Brain microvascular endothelial cell (primary cell): ENCODE measurements at regions not wholly inside any gene's neighbourhood (a gene's known extent, or its start where the extent isn't known, plus 50 kb on each side); places are given as distances from the start of the nearest gene placed in this dataset.

Experiments used
- DNase-seq: peaks from one replicate; pipeline ENCODE4 v3.0.0-alpha.2; 2020
- H3K27ac ChIP-seq: fragments of 250-450 bp; sonication (Bioruptor Pico); 2 replicates; pipeline ENCODE4 v1.5.1; 2020; ENCODE audit warnings: mild to moderate bottlenecking, moderate library complexity
- H3K27me3 ChIP-seq: fragments of 250-450 bp; sonication (Bioruptor Pico); replicated peaks from 2 replicates; pipeline ENCODE4 v1.5.1; 2020; ENCODE audit warnings: mild to moderate bottlenecking
- H3K36me3 ChIP-seq: fragments of 250-450 bp; sonication (Bioruptor Pico); replicated peaks from 2 replicates; pipeline ENCODE4 v1.5.1; 2020; ENCODE audit warnings: mild to moderate bottlenecking
- H3K4me3 ChIP-seq: 2 replicates; pipeline ENCODE4 v1.5.1; 2011; ENCODE audit warnings: low read depth, mild to moderate bottlenecking, control low read depth, low read length, moderate library complexity
- in situ Hi-C: cut with HindIII; loops from 2 replicates; pipeline ENCODE4 v1.10.0; 2017; ENCODE audit warnings: low sequenced_read_pairs, low pct_ligation_motif_present
- TF ChIP-seq, protein P1 (sequence below): IDR thresholded peaks from 2 replicates; pipeline ENCODE4 v1.5.1; 2011; ENCODE audit warnings: low read depth, mild to moderate bottlenecking, moderate library complexity, low read length, control low read depth, inconsistent platforms; ENCODE audit errors: missing control alignments

DNA sequence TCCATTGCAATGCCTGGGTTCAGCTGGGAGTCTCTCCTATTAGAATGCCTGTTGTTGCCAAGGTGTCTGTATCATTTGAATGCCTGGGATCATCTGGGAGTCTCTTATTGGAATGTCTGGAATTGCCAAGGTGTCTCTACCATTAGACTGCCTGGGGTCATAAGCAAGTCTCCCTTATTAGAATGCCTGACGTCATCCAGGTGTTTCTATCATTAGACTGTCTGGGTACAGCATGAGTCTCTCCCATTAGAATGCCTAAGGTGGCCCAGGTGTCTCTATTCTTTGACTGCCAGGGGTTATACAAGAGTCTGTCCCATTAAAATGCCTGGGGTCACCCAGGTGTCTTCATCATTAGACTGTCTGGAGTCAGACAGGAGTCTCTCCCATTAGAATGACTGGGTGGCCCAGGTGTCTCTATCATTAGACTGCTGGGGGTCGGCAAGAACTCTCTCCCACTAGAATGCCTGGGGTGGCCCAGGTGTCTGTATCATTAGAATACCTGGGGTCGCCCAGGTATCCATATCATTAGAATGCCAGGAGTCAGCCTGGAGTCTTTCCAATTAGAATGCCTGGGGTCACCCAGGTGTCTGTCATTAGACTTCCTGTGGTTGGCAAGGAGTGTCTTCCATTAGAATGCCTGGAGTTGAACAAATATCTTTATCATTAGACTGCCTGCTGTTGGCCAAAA, 2274.0 kb downstream of the TP53TG3F start:
- DNase-seq = no peak
- no peak overlapping the region for H3K4me3 ChIP-seq
- in situ Hi-C loops = no loop called here
- TF ChIP-seq, protein P1, sequence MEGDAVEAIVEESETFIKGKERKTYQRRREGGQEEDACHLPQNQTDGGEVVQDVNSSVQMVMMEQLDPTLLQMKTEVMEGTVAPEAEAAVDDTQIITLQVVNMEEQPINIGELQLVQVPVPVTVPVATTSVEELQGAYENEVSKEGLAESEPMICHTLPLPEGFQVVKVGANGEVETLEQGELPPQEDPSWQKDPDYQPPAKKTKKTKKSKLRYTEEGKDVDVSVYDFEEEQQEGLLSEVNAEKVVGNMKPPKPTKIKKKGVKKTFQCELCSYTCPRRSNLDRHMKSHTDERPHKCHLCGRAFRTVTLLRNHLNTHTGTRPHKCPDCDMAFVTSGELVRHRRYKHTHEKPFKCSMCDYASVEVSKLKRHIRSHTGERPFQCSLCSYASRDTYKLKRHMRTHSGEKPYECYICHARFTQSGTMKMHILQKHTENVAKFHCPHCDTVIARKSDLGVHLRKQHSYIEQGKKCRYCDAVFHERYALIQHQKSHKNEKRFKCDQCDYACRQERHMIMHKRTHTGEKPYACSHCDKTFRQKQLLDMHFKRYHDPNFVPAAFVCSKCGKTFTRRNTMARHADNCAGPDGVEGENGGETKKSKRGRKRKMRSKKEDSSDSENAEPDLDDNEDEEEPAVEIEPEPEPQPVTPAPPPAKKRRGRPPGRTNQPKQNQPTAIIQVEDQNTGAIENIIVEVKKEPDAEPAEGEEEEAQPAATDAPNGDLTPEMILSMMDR = no peak
- no peak overlapping the region for H3K27ac ChIP-seq
- no peaks in the 10 kb centered on the region for H3K27me3 ChIP-seq
- no peaks in the 10 kb centered on the region for H3K36me3 ChIP-seq

DNA sequence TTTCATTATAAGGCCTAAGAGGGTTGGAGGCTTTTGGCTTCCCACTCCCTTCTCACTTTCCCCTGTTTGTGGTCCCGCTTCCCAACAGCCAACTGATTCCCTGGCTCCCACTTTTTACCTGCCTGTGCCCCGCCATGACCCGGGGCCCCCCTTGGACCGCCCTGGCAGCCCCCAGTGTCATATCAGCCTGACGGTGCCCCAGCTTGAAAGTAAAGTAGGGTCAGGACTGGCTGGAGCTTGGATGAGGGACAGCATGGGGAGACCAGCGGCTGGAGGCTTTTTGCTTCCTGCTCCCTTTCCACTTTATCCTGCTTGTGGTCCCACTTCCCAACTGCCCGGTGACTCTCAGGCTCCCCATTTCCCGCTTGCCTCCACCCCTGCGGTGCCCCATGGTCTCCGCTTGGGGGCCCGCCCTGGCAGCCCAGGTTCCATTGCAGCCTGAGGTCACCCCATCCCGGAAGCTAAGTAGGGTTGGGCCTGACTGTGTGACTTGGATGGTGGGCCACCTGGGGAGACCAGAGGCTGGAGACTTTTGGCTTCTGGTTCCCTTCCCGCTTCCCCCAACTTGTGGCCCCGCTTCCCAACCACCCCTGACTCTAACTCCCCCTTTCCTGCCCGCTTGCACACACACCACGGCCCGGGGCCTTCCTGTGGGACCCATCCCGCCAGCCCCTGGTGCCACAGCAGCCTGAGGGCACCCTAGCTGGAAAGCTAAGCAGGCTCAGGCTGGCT, 2274.7 kb downstream of the TP53TG3F start:
- H3K27ac ChIP-seq = no peak overlapping the region
- no peak for DNase-seq
- TF ChIP-seq, protein P1 = no peak
- H3K36me3 ChIP-seq = no peaks in the 10 kb centered on the region
- H3K4me3 ChIP-seq = no peak overlapping the region
- in situ Hi-C loops = no loop called here
- no peaks in the 10 kb centered on the region for H3K27me3 ChIP-seq

DNA sequence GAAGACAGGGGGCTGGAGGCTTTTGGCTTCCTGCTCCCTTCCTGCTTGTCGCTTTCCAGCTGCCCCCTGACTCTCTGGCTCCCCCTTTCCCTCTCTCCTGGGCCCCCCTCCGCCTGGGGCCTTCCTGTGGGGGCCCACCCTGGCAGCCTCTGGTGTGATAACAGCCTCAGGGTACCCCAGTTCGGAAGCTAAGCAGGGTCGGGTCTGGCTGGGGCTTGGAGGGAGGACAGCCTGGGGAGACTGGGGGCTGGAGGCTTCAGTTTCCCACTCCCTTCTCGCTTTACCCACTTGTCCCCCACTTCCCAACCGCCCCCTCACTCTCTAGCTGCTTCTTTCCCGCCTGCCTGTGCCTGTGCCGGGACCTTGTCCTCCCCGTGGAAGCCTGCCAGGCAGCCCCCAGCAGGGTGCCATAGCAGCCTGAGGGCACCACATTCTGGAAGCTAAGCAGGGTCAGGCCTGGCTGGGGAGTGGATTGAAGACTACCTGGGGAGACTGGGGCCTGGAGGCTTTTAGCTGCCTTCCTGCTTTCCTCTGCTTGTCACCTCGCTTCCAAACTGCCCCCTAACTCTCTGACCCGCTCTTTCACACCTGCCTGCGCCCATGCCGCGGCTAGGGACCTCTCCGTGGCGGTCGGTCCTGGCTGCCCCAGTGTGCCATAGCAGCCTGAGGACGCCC, 2275.5 kb downstream of the TP53TG3F start:
- Histone ChIP-seq H3K4me3 (no peak overlapping the region), H3K27ac (no peak overlapping the region), H3K27me3 (no peaks in the 10 kb centered on the region), H3K36me3 (no peaks in the 10 kb centered on the region)
- DNase-seq = no peak
- in situ Hi-C loops = no loop called here
- TF ChIP-seq, protein P1 = no peak

DNA sequence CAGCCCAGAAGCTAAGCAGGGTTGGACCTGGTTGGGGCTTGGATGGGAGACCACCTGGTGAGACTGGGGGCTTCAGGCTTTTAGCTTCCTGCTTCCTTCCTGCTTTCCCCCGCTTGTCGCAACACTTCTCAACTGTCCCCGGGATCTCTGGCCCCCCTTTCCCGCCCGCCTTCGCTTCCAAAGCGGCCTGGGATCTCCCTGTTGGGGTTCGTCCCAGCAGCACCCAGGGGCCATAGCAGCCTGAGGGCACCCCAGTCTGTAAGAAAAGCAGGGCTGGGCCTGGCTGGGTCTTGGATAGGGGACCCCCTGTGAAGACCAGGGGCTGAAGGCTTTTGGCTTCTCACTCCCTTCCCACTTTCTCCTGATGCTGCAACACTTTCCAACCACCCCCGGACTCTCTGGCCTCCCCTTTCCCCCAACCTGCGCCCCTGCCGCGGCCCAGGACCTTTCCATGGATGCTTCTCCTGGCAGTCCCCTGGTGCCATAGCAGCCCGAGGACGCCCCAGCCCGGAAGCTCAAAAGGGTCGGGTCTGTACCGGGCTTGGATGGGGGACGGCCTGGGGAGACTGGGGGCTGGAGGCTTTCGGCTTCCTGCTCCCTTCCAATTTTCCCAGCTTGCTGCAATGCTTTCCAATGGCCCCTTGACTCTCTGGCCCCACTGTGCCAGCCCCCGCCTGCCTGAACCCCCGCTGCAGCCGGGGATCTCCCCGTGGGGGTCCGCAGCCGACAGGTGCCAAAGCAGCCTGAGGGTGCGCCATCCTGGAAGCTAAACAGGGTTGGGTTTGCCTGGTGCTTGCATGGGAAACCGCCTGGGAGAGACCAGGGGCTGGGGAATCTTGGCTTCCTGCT, 2276.2 kb downstream of the TP53TG3F start:
- H3K27ac ChIP-seq = no peak overlapping the region
- no peak overlapping the region for H3K4me3 ChIP-seq
- DNase-seq = no peak
- in situ Hi-C loops = no loop called here
- no peaks in the 10 kb centered on the region for H3K36me3 ChIP-seq
- TF ChIP-seq, protein P1 = no peak
- H3K27me3 ChIP-seq = no peaks in the 10 kb centered on the region

DNA sequence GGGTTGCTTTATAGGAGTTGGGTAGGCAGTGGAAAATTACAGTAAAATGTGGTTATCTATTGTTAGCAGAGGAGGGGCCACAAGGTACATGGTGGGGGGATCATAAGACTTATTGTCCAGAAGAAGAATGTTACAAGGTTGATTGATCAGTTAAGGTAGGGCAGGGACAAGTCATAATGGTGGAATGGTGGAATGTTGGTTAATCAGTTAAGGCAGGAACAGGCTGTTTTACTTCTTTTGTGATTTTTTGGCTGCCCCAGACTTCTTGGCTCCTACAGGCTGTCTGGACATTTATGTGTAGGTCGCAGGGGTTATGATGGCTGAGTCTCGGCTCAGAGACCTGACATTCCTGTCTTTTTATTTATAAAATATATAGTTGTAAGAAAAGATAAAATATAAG, 2277.1 kb downstream of the TP53TG3F start:
- Histone ChIP-seq H3K27me3 (no peaks in the 10 kb centered on the region), H3K4me3 (no peak overlapping the region), H3K36me3 (no peaks in the 10 kb centered on the region), H3K27ac (no peak overlapping the region)
- in situ Hi-C loops = no loop called here
- TF ChIP-seq, protein P1 = no peak
- no peak for DNase-seq
